ENCODE measurements at regions not wholly inside any gene's neighbourhood (a gene's known extent, or its start where the extent isn't known, plus 50 kb on each side); places are given as distances from the start of the nearest gene placed in this dataset.

DNA sequence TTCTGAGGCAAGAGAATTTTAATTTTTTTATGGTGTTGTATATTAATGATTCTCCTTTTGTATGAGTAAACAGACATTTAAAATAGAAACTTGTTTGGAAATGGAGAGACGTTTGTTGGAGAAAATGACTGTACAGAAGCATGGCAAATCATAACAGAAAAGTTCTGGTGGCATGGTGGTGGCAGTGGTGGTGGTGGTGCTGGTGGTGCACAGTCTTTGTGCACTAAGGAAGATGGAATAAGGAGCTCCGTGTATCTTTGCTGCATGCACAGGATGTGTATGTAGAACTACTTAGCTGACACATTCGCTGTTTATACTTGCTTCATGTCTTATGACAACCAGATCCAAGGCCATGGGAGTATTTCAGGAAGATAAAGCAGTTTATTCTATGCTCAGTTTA, 294.9 kb downstream of the UTRN start:
- TF ChIP-seq, protein P1, sequence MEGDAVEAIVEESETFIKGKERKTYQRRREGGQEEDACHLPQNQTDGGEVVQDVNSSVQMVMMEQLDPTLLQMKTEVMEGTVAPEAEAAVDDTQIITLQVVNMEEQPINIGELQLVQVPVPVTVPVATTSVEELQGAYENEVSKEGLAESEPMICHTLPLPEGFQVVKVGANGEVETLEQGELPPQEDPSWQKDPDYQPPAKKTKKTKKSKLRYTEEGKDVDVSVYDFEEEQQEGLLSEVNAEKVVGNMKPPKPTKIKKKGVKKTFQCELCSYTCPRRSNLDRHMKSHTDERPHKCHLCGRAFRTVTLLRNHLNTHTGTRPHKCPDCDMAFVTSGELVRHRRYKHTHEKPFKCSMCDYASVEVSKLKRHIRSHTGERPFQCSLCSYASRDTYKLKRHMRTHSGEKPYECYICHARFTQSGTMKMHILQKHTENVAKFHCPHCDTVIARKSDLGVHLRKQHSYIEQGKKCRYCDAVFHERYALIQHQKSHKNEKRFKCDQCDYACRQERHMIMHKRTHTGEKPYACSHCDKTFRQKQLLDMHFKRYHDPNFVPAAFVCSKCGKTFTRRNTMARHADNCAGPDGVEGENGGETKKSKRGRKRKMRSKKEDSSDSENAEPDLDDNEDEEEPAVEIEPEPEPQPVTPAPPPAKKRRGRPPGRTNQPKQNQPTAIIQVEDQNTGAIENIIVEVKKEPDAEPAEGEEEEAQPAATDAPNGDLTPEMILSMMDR (IDR thresholded peaks at IDR 0.05): no peak
- TF ChIP-seq ETV6 (CRISPR knock-in tag; IDR thresholded peaks at IDR 0.05): no peak
- TF ChIP-seq, protein P2, sequence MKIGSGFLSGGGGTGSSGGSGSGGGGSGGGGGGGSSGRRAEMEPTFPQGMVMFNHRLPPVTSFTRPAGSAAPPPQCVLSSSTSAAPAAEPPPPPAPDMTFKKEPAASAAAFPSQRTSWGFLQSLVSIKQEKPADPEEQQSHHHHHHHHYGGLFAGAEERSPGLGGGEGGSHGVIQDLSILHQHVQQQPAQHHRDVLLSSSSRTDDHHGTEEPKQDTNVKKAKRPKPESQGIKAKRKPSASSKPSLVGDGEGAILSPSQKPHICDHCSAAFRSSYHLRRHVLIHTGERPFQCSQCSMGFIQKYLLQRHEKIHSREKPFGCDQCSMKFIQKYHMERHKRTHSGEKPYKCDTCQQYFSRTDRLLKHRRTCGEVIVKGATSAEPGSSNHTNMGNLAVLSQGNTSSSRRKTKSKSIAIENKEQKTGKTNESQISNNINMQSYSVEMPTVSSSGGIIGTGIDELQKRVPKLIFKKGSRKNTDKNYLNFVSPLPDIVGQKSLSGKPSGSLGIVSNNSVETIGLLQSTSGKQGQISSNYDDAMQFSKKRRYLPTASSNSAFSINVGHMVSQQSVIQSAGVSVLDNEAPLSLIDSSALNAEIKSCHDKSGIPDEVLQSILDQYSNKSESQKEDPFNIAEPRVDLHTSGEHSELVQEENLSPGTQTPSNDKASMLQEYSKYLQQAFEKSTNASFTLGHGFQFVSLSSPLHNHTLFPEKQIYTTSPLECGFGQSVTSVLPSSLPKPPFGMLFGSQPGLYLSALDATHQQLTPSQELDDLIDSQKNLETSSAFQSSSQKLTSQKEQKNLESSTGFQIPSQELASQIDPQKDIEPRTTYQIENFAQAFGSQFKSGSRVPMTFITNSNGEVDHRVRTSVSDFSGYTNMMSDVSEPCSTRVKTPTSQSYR (CRISPR knock-in tag; IDR thresholded peaks at IDR 0.05): no peak
- no peak for TF ChIP-seq ZNF416 (CRISPR knock-in tag; IDR thresholded peaks at IDR 0.05)
- no peak for TF ChIP-seq NFYB (CRISPR knock-in tag; conservative IDR thresholded peaks at IDR 0.05; ENCODE audit: low read depth)
- no peak for TF ChIP-seq FOXK1 (CRISPR knock-in tag; IDR thresholded peaks at IDR 0.05)
- TF ChIP-seq CREM (CRISPR knock-in tag; IDR thresholded peaks at IDR 0.05): no peak
- TF ChIP-seq KAT7 (CRISPR knock-in tag; IDR thresholded peaks at IDR 0.05; ENCODE audit: borderline replicate concordance): no peak

Data from WTC11 (cell line).